ENCODE measurements at regions not wholly inside any gene's neighbourhood (a gene's known extent, or its start where the extent isn't known, plus 50 kb on each side); places are given as distances from the start of the nearest gene placed in this dataset.
"Not testable (repeated sequence)": the region's sequence is repeated elsewhere in the genome, so short reads cannot be mapped to it uniquely, and the experiment has no call there.

DNA sequence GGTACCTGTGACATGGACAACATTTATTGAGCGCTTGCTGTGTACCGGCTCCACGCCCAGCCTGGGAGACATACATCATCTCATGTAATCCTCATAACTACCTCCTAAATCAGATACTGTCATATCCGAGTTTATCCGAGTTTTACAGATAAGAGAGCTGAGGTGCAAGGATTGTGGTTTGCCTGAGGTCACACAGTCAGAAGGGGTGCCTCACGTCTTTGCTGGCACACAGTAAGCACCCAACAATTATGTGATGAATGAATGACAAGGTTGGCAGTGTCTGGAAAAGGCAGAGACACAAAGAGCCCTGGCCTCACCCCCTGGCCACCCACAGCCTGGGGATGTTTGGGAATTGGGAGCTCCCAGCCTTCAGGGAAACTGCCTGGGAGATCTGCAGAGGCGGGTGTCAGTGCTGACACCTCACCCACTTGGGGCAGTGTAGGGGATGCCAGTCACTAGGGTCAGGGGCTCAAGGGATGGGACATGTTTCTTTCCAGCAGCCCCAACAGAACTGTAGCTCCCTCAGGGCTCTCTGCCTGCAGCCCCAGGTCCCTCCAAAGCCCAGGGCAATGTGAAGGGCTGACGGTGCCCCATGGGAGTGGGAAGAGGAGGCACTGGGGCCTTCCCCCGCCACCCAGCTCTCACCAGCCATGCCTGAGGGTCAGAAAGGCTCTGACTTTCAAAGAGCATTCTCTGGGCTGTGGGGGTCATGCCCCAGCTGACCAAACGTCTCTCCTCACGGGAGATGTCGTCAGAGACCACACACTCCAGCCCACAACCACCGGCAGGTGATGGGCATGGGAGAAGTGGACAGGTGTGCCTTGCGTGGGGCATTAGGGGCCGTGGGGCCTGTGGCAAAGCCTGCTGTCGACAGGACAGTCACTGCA lies 157.5 kb downstream of the ZFP36L2 start:
- no peak for DNase-seq

DNA sequence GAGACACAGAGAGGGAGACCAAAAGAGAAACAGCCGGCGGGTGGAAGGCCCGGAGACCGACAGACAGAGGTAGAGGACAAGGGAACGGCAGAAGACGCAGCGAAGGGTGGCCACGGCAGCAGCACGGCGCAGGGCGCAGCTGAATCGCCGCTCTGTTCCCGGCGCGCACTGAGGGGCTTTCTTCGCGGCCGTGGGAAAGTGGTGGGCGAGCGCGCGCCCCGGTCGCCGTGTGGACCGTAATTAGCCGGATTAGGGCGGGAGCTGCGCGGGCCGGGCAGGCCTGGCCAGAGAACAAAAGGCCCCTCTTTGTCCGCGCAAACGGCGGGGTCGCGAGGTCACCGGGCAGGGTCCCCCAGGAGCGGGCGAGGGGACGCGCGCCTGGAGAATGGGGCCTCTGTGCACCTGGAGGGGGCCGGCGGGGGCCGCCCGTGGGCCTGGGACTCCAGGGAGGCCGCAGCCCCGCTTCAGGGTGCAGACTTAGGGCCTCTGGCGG lies 158.3 kb downstream of the ZFP36L2 start:
- no peak for DNase-seq

DNA sequence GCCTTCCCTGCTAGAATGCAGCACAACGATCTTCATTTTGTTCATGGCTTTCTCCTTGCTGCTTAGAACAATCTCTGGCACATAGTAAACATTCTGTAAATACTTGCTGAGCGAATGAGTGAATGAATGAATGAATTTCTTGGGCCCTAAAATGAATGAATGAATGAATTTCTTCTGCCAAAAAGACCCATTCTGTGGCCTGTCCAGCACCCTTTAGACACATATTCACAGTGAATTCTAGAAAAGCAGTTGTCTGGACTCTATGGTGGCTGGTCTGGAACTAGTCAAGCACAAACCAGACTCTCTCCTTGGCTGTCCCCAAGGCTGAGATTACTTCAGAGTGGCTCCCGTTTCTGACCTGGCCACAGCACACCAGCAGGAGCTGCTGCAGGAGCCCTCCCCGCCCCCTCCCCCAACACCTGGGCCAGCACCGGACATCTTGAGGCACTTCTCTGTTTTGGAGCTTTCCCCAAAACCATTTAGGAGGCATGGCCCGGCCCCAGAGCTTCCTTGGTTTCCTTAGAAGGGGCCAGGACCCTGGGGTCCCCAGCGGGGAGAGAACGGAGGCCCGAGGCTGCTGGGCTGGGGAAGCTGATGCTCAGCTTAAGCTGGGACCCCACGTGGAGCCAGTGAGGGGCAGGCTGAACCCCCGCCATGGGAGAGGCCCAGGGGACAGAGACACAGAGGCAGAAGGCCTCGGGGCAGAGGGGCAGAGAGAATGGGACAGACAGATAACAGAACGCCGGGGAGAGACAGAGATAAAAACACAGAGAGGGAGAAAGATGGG lies 159.0 kb downstream of the ZFP36L2 start:
- no peak for DNase-seq

DNA sequence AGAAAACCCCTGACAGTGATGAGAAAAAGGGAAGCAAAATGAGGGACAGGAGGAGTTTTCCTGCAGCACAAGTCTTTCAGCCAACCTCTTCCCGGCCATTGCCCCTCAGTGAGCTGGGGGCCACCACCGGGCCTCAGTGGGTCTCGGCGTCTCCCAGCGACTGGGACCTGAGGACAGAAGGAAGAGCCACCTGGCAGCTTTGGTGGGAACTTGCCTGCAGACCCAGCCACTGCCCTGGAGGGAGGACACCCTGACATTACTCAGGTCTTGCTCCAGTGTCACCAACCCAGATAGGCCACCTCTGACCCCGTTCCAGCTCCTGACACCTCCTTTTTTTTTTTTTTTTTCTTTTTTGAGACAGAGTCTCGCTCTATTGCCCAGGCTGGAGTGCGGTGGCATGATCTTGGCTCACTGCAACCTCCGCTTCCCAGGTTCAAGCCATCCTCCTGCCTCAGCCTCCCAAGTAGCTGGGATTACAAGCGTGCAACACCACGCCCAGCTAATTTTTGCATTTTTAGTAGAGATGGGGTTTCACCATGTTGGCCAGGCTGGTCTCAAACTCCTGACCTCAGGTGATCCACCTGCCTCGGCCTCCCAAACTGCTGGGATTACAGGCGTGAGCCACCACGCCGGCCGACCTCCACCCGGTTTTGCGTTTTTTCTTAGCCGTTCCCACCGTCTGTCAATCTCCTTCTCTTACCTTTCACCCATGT lies 159.7 kb downstream of the ZFP36L2 start:
- DNase-seq, result not testable (repeated sequence)

DNA sequence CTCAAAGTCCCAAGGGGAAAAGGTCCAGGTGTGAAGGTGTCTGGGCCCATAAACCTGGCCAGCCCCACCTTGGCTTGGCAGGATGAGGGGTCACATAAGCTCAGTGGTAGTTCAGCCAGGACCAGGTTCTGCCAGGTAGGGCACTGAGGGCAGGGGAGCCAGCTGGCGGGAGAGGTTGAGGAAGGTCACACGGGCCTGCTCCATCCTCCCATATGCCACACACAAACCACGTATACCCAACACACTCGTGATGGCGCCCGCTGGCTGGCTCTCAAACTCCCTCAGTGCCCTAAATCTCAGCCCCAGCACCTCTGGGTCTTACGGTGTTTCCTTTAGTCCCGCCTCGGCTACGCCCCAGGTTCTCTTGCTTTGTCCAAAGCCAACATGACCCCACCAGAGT lies 160.5 kb downstream of the ZFP36L2 start:
- no peak for DNase-seq

DNA sequence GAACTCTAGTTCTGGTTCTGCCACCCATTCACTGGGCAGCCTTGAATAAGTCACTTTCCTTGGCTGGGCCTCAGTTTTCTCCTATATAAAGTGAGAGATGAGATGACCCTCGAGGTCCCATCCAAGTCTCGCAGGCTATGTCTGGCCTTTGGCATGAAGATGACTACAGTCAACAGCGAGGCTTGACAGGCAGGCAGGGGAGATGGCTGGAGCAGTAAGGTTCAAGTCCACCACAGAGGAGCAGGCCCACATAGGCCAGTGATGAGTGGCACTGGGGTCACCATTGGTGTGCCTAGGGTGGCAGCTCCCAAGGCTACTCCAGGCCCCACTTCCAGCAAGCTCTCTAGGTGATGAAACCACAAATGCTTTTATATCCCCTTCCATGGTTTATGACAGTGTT lies 161.4 kb downstream of the ZFP36L2 start:
- DNase-seq, result no peak

DNA sequence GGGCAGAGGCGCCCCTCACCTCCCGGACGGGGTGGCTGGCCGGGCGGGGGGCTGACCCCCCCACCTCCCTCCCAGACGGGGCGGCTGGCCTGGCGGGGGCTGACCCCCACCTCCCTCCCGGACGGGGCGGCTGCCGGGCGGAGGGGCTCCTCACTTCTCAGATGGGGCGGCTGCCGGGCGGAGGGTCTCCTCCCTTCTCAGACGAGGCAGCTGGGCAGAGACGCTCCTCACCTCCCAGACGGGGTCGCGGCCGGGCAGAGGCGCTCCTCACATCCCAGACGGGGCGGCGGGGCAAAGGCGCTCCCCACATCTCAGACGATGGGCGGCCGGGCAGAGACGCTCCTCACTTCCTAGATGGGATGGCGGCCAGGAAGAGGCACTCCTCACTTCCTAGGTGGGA lies 163.3 kb downstream of the ZFP36L2 start:
- DNase-seq, result not testable (repeated sequence)

DNA sequence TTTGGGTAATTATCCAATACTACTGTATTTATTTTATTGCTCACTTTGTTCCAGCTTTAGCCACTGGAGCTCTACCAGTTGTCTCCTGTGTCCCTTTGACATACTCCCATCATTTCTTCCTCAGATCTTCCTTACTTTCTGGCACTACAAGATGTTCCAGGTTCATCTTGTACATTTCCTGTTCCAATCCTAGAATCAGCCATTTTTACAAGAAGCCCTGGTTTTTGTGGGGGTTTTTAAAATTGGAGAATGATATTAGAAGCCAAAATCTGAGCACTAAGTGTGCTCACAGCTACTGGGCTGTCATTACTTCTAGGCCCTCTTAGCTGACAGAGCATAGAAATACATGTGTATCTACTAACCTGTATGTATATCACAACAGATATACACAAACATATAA lies 164.3 kb downstream of the ZFP36L2 start:
- DNase-seq, result no peak

DNA sequence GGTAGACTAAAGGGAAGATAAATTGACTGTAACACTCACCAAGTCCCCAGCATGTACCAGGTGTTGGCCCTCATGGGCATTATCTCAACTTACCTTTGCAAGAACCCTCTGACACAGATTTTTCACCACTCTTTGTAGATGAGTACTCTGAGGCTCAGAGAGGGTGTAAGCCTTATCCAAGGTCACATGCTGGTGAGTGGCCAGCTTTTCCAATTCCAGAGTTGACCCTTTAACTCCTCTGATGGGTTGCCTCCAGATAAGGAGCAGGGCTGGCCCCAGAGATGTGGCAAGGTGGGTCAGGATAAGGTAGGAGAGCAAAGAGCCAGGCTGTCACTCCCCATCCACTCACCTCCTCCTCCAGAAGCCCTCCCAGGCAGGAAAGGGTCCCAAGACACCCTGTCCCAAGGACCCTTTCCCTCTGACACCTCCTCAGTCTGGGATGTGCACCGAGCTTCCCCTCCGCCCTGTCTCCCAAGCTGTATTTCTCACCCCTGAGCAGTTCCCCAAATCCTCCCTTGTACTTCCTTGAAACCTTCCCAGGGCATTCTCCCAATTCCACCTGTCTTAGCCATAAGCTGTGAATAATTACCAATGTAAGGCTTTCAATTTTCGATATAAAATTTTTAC lies 165.9 kb downstream of the ZFP36L2 start:
- no peak for DNase-seq

DNA sequence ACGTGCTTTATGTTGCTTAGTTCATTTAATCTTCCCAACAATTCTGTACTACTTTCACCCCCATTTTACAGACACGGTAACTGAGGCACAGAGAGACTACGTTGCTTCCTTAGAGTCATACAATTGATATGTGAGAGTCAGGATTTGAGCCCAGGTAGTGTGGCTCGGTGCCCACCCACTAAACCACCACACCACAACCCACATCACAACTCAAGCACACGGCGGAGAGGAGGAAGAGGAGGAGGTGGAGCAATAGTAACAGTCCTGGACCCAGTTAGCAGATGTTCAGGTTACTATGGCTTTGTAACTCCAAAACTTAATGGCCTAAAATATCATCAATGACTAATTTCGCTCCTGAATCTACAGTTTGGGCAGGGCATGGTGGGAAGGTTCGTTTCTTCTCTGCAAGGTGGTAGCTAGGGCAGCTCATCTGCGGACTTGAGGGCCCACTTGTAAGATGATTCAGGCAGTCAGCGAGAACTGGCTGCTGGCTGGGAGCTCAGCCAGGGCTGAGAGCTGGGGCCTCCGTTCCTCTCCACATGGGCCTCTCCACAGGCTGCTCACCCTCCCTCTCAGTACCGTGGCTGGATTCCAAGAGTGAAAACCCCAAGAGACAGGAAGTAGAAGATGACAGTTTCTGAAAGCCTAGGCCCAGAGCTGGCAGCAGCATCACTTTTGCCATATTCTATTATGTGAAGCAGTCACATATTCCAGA lies 167.1 kb downstream of the ZFP36L2 start:
- peak; percentile 56 for DNase-seq

DNA sequence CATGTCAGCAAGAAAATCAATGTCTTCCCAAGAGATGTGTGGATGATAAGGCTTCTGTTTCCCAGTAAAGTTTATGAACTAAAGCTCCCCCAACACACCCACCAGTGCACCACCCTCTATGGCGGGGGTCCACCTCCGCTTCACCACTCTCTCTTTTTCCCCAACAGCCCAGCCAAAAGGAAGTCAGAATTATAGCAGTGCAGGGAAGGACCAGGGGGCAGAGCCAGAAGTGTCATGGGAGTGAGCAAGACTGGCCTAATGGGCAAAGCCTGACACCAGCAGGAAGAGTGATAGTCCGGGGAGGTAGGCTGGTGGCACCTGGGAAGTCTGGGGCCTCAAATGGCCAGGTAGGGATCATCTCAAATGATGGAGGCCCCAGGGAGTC lies 167.7 kb downstream of the ZFP36L2 start:
- no peak for DNase-seq

DNA sequence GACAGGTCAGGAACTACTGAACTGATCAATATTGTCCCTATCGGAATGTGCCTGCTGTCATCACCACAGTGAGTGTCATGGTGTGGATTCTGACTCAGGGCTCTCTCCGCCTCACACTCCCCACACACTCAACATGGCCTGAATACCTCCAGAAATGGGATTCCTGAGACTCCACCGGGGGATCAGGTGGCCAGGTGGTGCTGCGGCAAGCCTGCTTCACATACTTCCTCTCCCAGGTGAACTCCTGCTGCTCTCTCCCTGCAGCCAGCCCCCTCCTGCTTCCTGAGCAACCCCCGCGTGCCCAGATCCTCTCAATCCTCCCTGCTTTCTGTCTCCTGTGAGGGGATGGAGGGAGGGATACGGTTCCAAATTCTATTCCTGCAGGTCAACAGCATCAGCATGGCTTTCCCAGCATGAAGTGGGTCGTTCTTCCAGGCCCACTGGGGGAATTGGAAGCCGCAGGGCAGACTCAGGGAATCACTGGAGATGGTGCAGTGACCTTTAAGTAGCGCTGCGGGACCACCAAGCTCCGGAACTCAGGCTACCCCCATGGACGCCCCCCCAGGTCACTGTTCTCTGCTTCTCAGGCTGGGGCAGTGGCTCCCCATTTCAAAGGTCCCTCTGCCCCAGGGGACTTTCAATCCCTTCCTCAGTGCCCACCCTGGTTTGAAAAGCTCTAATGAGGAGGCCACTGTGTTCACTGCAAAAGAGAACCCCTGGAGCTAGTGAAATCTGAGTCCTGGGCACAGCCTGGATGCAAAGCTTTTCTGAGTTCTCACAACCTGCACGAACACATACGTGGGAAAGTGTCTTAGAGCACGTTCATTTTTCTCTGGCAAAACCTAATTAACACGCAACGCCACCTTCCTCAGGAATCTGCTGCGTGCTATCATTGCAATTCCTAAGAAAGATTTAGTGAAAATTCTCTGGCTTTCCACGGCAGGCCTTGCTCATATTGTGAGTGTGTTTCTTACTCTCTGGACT lies 168.4 kb downstream of the ZFP36L2 start:
- no peak for DNase-seq

DNA sequence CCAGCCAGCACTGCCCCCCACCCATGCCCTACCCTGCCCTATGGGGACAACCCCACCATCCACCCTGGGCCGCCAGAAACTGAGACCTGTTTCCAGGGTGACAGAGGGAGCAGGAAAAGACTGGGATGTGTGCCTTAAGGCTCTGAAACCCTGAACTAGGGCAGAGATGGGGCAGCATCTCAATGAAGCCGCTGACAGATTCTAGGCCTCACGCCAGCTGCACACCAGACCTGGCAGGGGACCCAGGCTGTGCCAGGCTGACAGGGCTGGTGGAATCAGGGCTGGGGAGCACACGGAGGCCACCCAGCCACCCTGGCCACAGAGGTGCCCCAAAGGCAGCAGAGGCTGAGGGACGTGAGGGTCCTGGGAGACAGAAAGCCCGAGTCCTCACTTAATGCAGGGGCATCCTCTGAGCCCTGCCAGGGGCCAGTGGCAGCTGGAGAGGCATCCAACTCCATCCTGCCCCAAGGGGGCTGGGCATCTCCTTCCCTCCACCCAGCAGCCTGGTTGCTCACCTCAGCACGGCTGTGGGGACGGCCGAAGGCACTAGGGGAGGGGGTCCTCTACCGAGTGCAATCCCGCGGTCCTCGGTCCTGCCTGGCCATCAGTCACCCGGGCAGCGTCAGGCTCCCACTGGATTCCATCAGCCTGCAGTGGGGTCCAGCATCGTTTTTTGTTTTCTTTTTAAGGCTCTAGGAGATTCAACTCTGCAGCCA lies 169.2 kb downstream of the ZFP36L2 start:
- DNase-seq, result no peak

DNA sequence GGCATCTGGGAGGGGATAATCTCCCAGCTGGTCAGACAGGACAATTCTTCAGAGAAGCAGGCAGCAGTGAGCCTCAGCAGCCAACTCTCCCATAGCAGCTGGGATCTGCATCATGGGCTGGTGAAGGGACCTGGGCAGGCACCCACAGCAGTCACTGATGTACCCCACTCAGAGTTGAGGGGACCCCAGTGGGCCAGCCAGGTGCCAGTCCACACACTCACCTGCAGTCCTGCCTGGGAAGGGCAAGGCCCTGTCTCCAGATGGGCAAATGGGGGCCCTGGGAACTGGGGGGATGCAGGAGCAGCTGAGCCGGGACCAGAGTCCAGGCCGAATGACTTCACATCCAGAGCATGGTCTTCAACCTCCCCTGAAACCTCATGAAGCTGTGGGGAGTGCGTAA lies 170.4 kb downstream of the ZFP36L2 start:
- no peak for DNase-seq

DNA sequence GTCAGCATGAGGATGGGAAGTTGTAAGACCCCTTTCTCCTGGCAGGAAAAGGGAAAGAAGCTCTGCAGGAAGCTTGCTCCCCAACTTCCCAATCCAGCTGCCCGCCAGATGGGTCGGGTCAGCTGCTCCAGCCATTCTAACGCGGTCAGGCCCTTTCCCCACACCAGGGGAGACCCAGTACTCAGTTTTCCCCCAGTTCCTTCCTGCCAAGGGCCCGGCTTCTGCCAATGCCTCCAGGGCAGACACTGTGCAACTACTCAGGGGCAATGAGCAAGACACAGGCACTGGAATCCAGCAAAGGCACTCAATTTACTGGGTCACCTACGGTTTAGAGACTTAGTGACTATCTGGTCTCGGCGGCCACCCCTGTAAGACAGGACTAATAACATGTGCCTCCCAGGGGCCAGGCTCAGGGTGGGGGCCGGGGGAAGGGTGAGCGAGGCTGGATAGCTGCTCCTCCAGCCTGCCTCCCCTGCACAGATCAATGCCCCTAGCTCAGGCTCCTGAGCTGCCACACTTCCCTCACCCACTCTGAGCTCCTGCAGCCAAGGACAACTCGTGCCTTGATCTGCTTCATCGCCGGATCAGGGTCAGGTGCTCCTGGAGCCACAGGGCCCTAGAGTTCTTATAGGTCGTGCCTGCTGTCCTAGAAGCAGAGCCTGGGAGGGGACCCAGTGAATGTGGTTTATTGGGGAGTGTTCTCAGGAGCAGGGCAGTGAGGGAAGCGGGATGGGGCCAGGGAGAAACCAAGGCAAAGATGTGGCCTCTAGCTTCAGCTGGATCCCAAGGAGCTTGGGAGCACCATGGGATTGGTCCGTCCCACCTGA lies 171.1 kb downstream of the ZFP36L2 start:
- no peak for DNase-seq

DNA sequence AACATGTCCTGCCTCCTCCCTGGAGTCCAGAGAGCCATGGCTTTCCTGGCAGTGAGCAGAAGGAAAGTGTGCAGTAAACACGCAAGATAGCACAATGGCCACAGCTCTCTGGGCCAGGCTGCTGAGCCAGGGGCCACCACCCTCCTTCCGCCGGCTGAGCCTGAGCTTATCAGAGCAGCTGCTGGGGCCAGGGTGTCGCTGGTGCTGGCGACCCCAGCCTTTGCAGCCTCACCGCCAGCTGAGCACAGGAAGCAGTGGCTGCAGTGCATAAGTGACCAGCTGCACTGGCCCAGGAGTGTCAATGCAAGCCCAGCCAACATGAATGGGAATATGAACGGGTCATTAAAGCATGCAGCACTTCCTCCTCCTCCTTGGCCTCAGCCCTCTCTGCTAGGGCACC lies 172.0 kb downstream of the ZFP36L2 start:
- no peak for DNase-seq

DNA sequence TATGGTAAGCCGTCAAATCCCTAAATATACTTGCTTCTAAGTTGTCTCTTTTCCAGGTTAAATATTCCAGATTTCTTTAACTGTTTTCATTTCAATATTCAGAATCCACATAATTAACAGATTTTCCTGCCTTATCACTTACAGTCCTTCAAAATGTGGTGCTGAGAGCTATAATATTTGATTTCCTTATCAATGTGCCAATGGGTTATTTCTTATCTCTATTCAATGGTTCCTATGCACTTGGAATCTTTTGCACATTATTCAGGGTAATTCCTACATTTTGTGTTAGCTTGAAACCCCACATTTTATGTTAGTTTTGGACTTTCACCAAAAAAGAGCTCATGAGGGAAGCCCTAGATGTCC lies 173.5 kb downstream of the ZFP36L2 start:
- DNase-seq, result no peak

DNA sequence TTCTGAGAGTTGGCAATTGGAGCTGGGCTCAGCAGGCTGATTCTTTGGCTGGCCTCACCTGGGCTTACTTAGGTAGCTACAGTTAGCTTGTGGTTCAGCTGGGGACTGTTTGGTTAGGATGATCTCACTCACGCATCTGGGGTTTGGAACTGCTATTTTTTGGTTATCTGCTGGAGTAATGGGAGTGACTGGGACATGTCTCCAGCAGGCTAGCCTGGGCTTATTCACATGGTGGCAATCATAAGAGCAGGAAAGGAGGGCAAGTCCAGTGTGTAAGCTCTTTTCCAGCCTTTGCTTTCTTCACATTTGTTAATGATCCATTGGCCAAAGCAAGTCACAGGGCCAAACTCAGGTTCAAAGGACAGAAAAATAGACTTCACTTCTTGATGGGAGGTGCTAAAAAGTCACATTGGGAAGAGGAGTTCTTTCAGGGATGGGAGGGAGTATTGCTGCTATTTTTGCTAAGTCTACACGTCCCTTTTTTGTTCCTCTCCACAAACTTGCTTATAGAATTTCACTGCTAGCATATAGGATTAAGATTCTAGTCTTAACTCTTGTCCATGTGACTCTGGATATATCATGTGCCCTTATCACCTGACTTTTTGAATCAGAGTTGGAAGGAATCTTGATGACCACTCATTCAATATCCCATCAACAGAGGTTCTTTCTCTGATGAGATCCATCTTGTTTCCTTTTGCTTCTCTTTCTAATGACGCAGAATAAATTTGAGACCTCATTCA lies 174.0 kb downstream of the ZFP36L2 start:
- DNase-seq, result no peak

DNA sequence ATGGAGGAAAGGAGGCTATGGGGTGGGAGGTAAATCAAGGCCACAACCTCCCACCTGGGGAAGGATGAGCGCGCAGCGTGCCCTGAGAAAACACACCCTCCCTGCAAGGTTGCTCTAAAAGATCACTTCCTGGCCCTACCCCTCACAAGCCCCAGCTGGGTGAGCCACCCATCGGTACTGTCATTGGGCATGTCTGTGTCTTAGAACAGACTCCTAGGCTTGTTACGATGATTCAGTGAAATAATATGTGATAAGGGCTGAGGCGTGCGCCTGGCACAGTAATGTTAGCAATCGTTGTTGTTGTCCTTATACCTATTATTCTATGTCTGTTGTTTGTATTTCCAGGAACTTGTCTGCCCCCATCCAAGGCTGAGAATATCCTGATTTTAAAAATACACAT lies 175.1 kb downstream of the ZFP36L2 start:
- DNase-seq, result no peak

Data from CD4-positive, alpha-beta T cell treated with Interleukin-21 for 1 hour (primary cell).